Activated T-cell treated with anti-CD3 and anti-CD28 coated beads, Interleukin-2, amount 50 U/mL, for 4 hours (primary cell): ENCODE measurements at regions not wholly inside any gene's neighbourhood (a gene's known extent, or its start where the extent isn't known, plus 50 kb on each side); places are given as distances from the start of the nearest gene placed in this dataset.

ENCODE experiments used
- ATAC-seq, 2 donors: fragments of 200-7000 bp; cut with Tn5 transposase; one replicate each; pipeline ENCODE4 v1.10.0; 2021
- DNase-seq: peaks from one replicate; pipeline ENCODE4 v3.0.0-alpha.2; 2020
- H3K27me3 Mint-ChIP-seq: one replicate; pipeline ENCODE4 v1.8.0; 2021; ENCODE audit warnings: low read depth, mixed read lengths
- H3K36me3 Mint-ChIP-seq: one replicate; pipeline ENCODE4 v1.8.0; 2022; ENCODE audit warnings: mixed read lengths; ENCODE audit not compliant: insufficient read depth
- H3K4me1 Mint-ChIP-seq: one replicate; pipeline ENCODE4 v1.8.0; 2021; ENCODE audit warnings: low read depth, mixed read lengths
- H3K4me3 Mint-ChIP-seq: one replicate; pipeline ENCODE4 v1.8.0; 2021; ENCODE audit warnings: mild to moderate bottlenecking, moderate library complexity, mixed read lengths
- H3K9me3 Mint-ChIP-seq: one replicate; pipeline ENCODE4 v1.8.0; 2021; ENCODE audit warnings: mixed read lengths

- Mint-ChIP-seq H3K4me3 (no peak overlapping the region), H3K36me3 (no peaks in the 10 kb centered on the region), H3K9me3 (no peaks in the 10 kb centered on the region), H3K27me3 (peaks cover 12% of the 10 kb centered on the region), H3K4me1 (no peaks in the 10 kb centered on the region)
- DNase-seq (no peak), ATAC-seq (no peak)
These were observed 112.5 kb downstream of the RPS24 start for GRCh38 chr10:78146200-78146599.

- peaks cover 8% of the 10 kb centered on the region for H3K27me3 Mint-ChIP-seq
- H3K9me3 Mint-ChIP-seq: no peaks in the 10 kb centered on the region
- H3K4me1 Mint-ChIP-seq: no peaks in the 10 kb centered on the region
- no peaks in the 10 kb centered on the region for H3K36me3 Mint-ChIP-seq
- ATAC-seq (no peak), DNase-seq (no peak)
- no peak overlapping the region for H3K4me3 Mint-ChIP-seq
These were observed 113.5 kb downstream of the RPS24 start for GRCh38 chr10:78147202-78147601.

GRCh38 chr10:78148216-78148960, 114.7 kb downstream of the RPS24 start:
- DNase-seq: no peak
- Mint-ChIP-seq H3K4me1 (no peaks in the 10 kb centered on the region), H3K36me3 (no peaks in the 10 kb centered on the region), H3K4me3 (no peak overlapping the region), H3K9me3 (no peaks in the 10 kb centered on the region), H3K27me3 (peaks cover 8% of the 10 kb centered on the region)
- ATAC-seq: no peak

- Mint-ChIP-seq H3K4me1 (no peaks in the 10 kb centered on the region), H3K27me3 (peaks cover 8% of the 10 kb centered on the region), H3K36me3 (no peaks in the 10 kb centered on the region), H3K9me3 (no peaks in the 10 kb centered on the region), H3K4me3 (no peak overlapping the region)
- DNase-seq: no peak
- ATAC-seq: no peak
These were observed 115.4 kb downstream of the RPS24 start for GRCh38 chr10:78148961-78149612.

GRCh38 chr10:78150756-78151155, 117.1 kb downstream of the RPS24 start:
- H3K4me3 Mint-ChIP-seq: no peak overlapping the region
- ATAC-seq (no peak), DNase-seq (no peak)
- no peaks in the 10 kb centered on the region for H3K9me3 Mint-ChIP-seq
- no peaks in the 10 kb centered on the region for H3K36me3 Mint-ChIP-seq
- H3K27me3 Mint-ChIP-seq: peaks cover 5% of the 10 kb centered on the region
- H3K4me1 Mint-ChIP-seq: no peaks in the 10 kb centered on the region

- Mint-ChIP-seq H3K4me1 (no peaks in the 10 kb centered on the region), H3K9me3 (no peaks in the 10 kb centered on the region), H3K27me3 (peaks cover 9% of the 10 kb centered on the region), H3K4me3 (no peak overlapping the region), H3K36me3 (no peaks in the 10 kb centered on the region)
- no peak for ATAC-seq
- no peak for DNase-seq
These were observed 122.1 kb downstream of the RPS24 start for GRCh38 chr10:78155722-78156121.

- Mint-ChIP-seq H3K4me3 (no peak overlapping the region), H3K4me1 (no peaks in the 10 kb centered on the region), H3K27me3 (peaks cover 13% of the 10 kb centered on the region), H3K9me3 (peaks cover 4% of the 10 kb centered on the region), H3K36me3 (no peaks in the 10 kb centered on the region)
- DNase-seq (no peak), ATAC-seq (no peak)
These were observed 126.9 kb downstream of the RPS24 start for GRCh38 chr10:78160591-78160990.

- Mint-ChIP-seq H3K36me3 (no peaks in the 10 kb centered on the region), H3K4me3 (no peak overlapping the region), H3K9me3 (peaks cover 4% of the 10 kb centered on the region), H3K4me1 (no peaks in the 10 kb centered on the region), H3K27me3 (peaks cover 7% of the 10 kb centered on the region)
- DNase-seq (no peak), ATAC-seq (no peak)
These were observed 129.2 kb downstream of the RPS24 start for GRCh38 chr10:78162853-78163252.

GRCh38 chr10:78164702-78165101, 131.0 kb downstream of the RPS24 start:
- H3K36me3 Mint-ChIP-seq: no peaks in the 10 kb centered on the region
- ATAC-seq: no peak
- H3K27me3 Mint-ChIP-seq: peaks cover 11% of the 10 kb centered on the region
- no peaks in the 10 kb centered on the region for H3K4me1 Mint-ChIP-seq
- no peak overlapping the region for H3K4me3 Mint-ChIP-seq
- no peak for DNase-seq
- H3K9me3 Mint-ChIP-seq: peaks cover 4% of the 10 kb centered on the region

GRCh38 chr10:78165172-78165571, 131.5 kb downstream of the RPS24 start:
- Mint-ChIP-seq H3K36me3 (no peaks in the 10 kb centered on the region), H3K4me1 (no peaks in the 10 kb centered on the region), H3K27me3 (peaks cover 12% of the 10 kb centered on the region), H3K9me3 (peaks cover 4% of the 10 kb centered on the region), H3K4me3 (no peak overlapping the region)
- DNase-seq (no peak), ATAC-seq (no peak)

- H3K27me3 Mint-ChIP-seq: peaks cover 12% of the 10 kb centered on the region
- no peak overlapping the region for H3K4me3 Mint-ChIP-seq
- H3K36me3 Mint-ChIP-seq: no peaks in the 10 kb centered on the region
- H3K9me3 Mint-ChIP-seq: peaks cover 4% of the 10 kb centered on the region
- ATAC-seq (no peak), DNase-seq (no peak)
- H3K4me1 Mint-ChIP-seq: no peaks in the 10 kb centered on the region
These were observed 132.0 kb downstream of the RPS24 start for GRCh38 chr10:78165617-78166016.

- Mint-ChIP-seq H3K36me3 (no peaks in the 10 kb centered on the region), H3K4me3 (no peak overlapping the region), H3K4me1 (no peaks in the 10 kb centered on the region), H3K27me3 (peaks cover 12% of the 10 kb centered on the region), H3K9me3 (peaks cover 4% of the 10 kb centered on the region)
- DNase-seq (no peak), ATAC-seq (no peak)
These were observed 132.6 kb downstream of the RPS24 start for GRCh38 chr10:78166261-78166660.

- DNase-seq (no peak), ATAC-seq (no peak)
- Mint-ChIP-seq H3K27me3 (peaks cover 10% of the 10 kb centered on the region), H3K4me1 (no peaks in the 10 kb centered on the region), H3K9me3 (no peaks in the 10 kb centered on the region), H3K4me3 (no peak overlapping the region), H3K36me3 (no peaks in the 10 kb centered on the region)
These were observed 135.6 kb downstream of the RPS24 start for GRCh38 chr10:78169214-78169613.

- Mint-ChIP-seq H3K36me3 (no peaks in the 10 kb centered on the region), H3K9me3 (no peaks in the 10 kb centered on the region), H3K4me3 (no peak overlapping the region), H3K27me3 (peaks cover 8% of the 10 kb centered on the region), H3K4me1 (no peaks in the 10 kb centered on the region)
- ATAC-seq (no peak), DNase-seq (no peak)
These were observed 136.4 kb downstream of the RPS24 start for GRCh38 chr10:78170026-78170475.
